HepG2 (cell line): ENCODE measurements at regions not wholly inside any gene's neighbourhood (a gene's known extent, or its start where the extent isn't known, plus 50 kb on each side); places are given as distances from the start of the nearest gene placed in this dataset.
A peak's percentile ranks its signal among the peaks of the same experiment; 100 is the strongest.

Experiments
- ATAC-seq: fragments of 200-7000 bp; cut with Tn5 transposase; 3 replicates; pipeline ENCODE4 v1.9.1; 2020; ENCODE audit warnings: mild to moderate bottlenecking, moderate library complexity
- BruUV-seq: library from RNA; stranded (reverse); fragments of 400-500 nt; replicated peaks from 2 replicates; lab custom pipeline; 2021; lab: Mats Ljungman, UMichigan
- CTCF ChIA-PET: fragments of 300-600 bp; formaldehyde crosslinking; extraction: SDS; loops from one replicate; lab custom pipeline; 2021; ENCODE audit warnings: low total read pairs, inconsistent platforms, low intra/inter-chr PET ratio; lab: Yijun Ruan, JAX
- POLR2A ChIA-PET: fragments of 350-600 bp; sonication (Branson Sonifier 250); formaldehyde crosslinking; loops from one replicate; lab custom pipeline; 2020; ENCODE audit warnings: antibody characterized with exemption, inconsistent platforms; lab: Yijun Ruan, JAX
- DNase-seq: peaks from one replicate; pipeline ENCODE4 v3.0.0-alpha.2; 2015; ENCODE audit warnings: low spot score
- FAIRE-seq: peaks from 3 replicates; lab custom pipeline; 2011; peaks lifted over from hg19 to GRCh38; lab: Jason Lieb, UNC
- H2AFZ ChIP-seq: one replicate; pipeline ENCODE4 v1.6.1; 2011; ENCODE audit warnings: low read length, inconsistent platforms
- H3K27ac ChIP-seq: fragments of 300-600 bp; 3 replicates; pipeline ENCODE4 v1.8.0; 2011; ENCODE audit warnings: mixed run types, mild to moderate bottlenecking, mixed read lengths, low read length, inconsistent platforms; ENCODE audit not compliant: insufficient read depth; ENCODE audit errors: extremely low read length
- H3K27me3 ChIP-seq, 2 experiments: fragments of 200-600 bp in 1 of 2; 2 replicates in 1 of 2; 3 replicates in 1 of 2; pipeline versions ENCODE4 v1.6.0 to v1.8.0; 2011; ENCODE audit warnings: low read length in 2 of 2, mild to moderate bottlenecking in 2 of 2, moderate library complexity in 2 of 2, inconsistent platforms in 1 of 2; ENCODE audit not compliant: insufficient read depth in 2 of 2, control insufficient read depth in 1 of 2
- H3K36me3 ChIP-seq, 2 experiments: fragments of 200-600 bp in 1 of 2; replicated peaks in 1 of 2; 2 replicates in 1 of 2; 3 replicates in 1 of 2; pipeline versions ENCODE4 v1.5.1 to v1.8.0; 2011; ENCODE audit warnings: low read length in 2 of 2, inconsistent platforms in 1 of 2; ENCODE audit not compliant: insufficient read depth in 2 of 2, control insufficient read depth in 1 of 2
- H3K4me1 ChIP-seq: 2 replicates; pipeline ENCODE4 v1.5.1; 2012; ENCODE audit warnings: low read length, inconsistent platforms; ENCODE audit not compliant: insufficient read depth
- H3K4me2 ChIP-seq: 2 replicates; pipeline ENCODE4 v1.6.0; 2011; ENCODE audit warnings: low read depth, low read length, inconsistent platforms
- H3K4me3 ChIP-seq, 3 experiments: fragments of 200-600 bp in 1 of 3; sonication (generic), shearing (Covaris generic) in 1 of 3; replicated peaks in 1 of 3; 2 replicates each; pipeline ENCODE4 v1.5.1; 2011 to 2016; ENCODE audit warnings: low read length in 3 of 3, inconsistent platforms in 2 of 3, low read depth in 2 of 3, mild to moderate bottlenecking in 2 of 3, control low read depth in 1 of 3, mixed read lengths in 1 of 3; ENCODE audit not compliant: insufficient read depth in 1 of 3
- H3K79me2 ChIP-seq: one replicate; pipeline ENCODE4 v1.6.1; 2011; ENCODE audit warnings: low read length, inconsistent platforms; ENCODE audit not compliant: insufficient read depth
- H3K9ac ChIP-seq: 2 replicates; pipeline ENCODE4 v1.6.0; 2011; ENCODE audit warnings: mild to moderate bottlenecking, low read depth, low read length, inconsistent platforms; ENCODE audit not compliant: insufficient read depth
- H3K9me3 ChIP-seq: 2 replicates; pipeline ENCODE4 v1.5.1; 2012; ENCODE audit warnings: mild to moderate bottlenecking, low read length
- H4K20me1 ChIP-seq: 2 replicates; pipeline ENCODE4 v1.6.0; 2011; ENCODE audit warnings: inconsistent platforms, mild to moderate bottlenecking, low read length, moderate library complexity; ENCODE audit not compliant: insufficient read depth
- GLMP ChIP-seq: sonication (generic); formaldehyde crosslinking; IDR thresholded peaks from 2 replicates; pipeline ENCODE4 v1.9.0; 2021; ENCODE audit warnings: missing genetic modification reagents, mild to moderate bottlenecking, borderline replicate concordance
- MAFF ChIP-seq: IDR thresholded peaks from 2 replicates; pipeline ENCODE4 v1.6.1; 2011; ENCODE audit warnings: low read depth, low read length, improper control_type of control experiment
- NCOA2 ChIP-seq: sonication (generic); formaldehyde crosslinking; IDR thresholded peaks from 2 replicates; pipeline ENCODE4 v1.8.0; 2022; ENCODE audit warnings: inconsistent platforms
- ZBTB46 ChIP-seq: sonication (generic); formaldehyde crosslinking; IDR thresholded peaks from 2 replicates; pipeline ENCODE4 v1.4.0; 2020; ENCODE audit warnings: mild to moderate bottlenecking, missing genetic modification reagents, borderline replicate concordance
- ZNF281 ChIP-seq: sonication (generic); formaldehyde crosslinking; IDR thresholded peaks from 2 replicates; pipeline ENCODE4 v1.4.0; 2020; ENCODE audit warnings: missing genetic modification reagents, borderline replicate concordance
- ZNF629 ChIP-seq: sonication (generic); formaldehyde crosslinking; conservative IDR thresholded peaks from 2 replicates; pipeline ENCODE4 v1.5.0; 2020; ENCODE audit warnings: missing genetic modification reagents
- ZNF660 ChIP-seq: sonication (generic); formaldehyde crosslinking; IDR thresholded peaks from 2 replicates; pipeline ENCODE4 v1.5.1; 2020; ENCODE audit warnings: mild to moderate bottlenecking, low read depth, missing genetic modification reagents, borderline replicate concordance
- WGBS: methylation state at CpG from one replicate; pipeline ENCODE4 v1.1.6; 2017; ENCODE audit warnings: low lambda C conversion rate; 5-methylcytosine and 5-hydroxymethylcytosine counted together
- in situ Hi-C: cut with HindIII; loops from 2 replicates; pipeline ENCODE4 v1.10.0; 2017; ENCODE audit warnings: low pct_unique_long_range_greater_than_20kb; ENCODE audit not compliant: extremely low pct_ligation_motif_present
- intact Hi-C: fragments of 100-400 bp; cut with micrococcal nuclease; formaldehyde crosslinking; loops from one replicate; pipeline ENCODE4 v1.10.0; 2022; ENCODE audit not compliant: unreplicated experiment

GRCh38 chr2:41957431-41957830 is 90.4 kb upstream of the PKDCC start:
- FAIRE-seq (no peak), ATAC-seq (no peak), DNase-seq (no peak)
- Histone ChIP-seq H3K36me3 (no peaks in the 10 kb centered on the region), H3K9me3 (no peaks in the 10 kb centered on the region), H3K79me2 (no peaks in the 10 kb centered on the region), H3K9ac (no peak overlapping the region), H2AFZ (no peak overlapping the region), H3K4me3 (no peak overlapping the region), H3K27me3 (peaks cover 3 to 31% of the 10 kb centered on the region in 2 experiments; a peak in 4 of 5 replicates), H3K4me2 (no peak overlapping the region), H4K20me1 (no peaks in the 10 kb centered on the region), H3K4me1 (no peaks in the 10 kb centered on the region), H3K27ac (no peak overlapping the region)
- BruUV-seq: no TSS peak
- in situ Hi-C loops: no loop called here
- intact Hi-C loops: no loop called here
- WGBS: 22% methylated on average over 3 of the region's 3 CpGs
- TF ChIP-seq ZNF629 (CRISPR knock-in tag) (peak; percentile 40; the same call in 1 of the 2 replicates), MAFF (no peak), ZBTB46 (CRISPR knock-in tag) (no peak), NCOA2 (CRISPR knock-in tag) (no peak), GLMP (CRISPR knock-in tag) (no peak)
- CTCF ChIA-PET: no interaction called here
- POLR2A ChIA-PET: no interaction called here

GRCh38 chr2:41958251-41958650 is 89.6 kb upstream of the PKDCC start:
- H3K27me3 ChIP-seq: peaks cover 3 to 30% of the 10 kb centered on the region in 2 experiments; a peak in 4 of 5 replicates
- POLR2A ChIA-PET: no interaction called here
- ATAC-seq: no peak

More at GRCh38 chr2:41958251-41958650, 89.6 kb upstream of the PKDCC start:
- no peak for TF ChIP-seq ZNF281 (CRISPR knock-in tag)
- TF ChIP-seq ZNF660: no peak
- FAIRE-seq: no peak
- Histone ChIP-seq H3K36me3 (no peaks in the 10 kb centered on the region), H4K20me1 (no peaks in the 10 kb centered on the region), H3K4me1 (peaks cover 4% of the 10 kb centered on the region), H3K9me3 (no peaks in the 10 kb centered on the region), H3K27ac (no peak overlapping the region), H3K79me2 (no peaks in the 10 kb centered on the region), H3K9ac (no peak overlapping the region), H2AFZ (no peak overlapping the region), H3K4me3 (no peak overlapping the region), H3K4me2 (no peak overlapping the region)
- CTCF ChIA-PET: no interaction called here
- no TSS peak for BruUV-seq
- in situ Hi-C loops: no loop called here
- intact Hi-C loops: no loop called here
- no peak for DNase-seq
- WGBS: 20% methylated on average over 4 of the region's 4 CpGs
